DMS 273 (cell line): ENCODE measurements at regions not wholly inside any gene's neighbourhood (a gene's known extent, or its start where the extent isn't known, plus 50 kb on each side); places are given as distances from the start of the nearest gene placed in this dataset.

Source experiments
- DNase-seq: peaks from one replicate; lab custom pipeline; 2025; ENCODE audit not compliant: unreplicated experiment; lab: John Stamatoyannopoulos, UW

DNA sequence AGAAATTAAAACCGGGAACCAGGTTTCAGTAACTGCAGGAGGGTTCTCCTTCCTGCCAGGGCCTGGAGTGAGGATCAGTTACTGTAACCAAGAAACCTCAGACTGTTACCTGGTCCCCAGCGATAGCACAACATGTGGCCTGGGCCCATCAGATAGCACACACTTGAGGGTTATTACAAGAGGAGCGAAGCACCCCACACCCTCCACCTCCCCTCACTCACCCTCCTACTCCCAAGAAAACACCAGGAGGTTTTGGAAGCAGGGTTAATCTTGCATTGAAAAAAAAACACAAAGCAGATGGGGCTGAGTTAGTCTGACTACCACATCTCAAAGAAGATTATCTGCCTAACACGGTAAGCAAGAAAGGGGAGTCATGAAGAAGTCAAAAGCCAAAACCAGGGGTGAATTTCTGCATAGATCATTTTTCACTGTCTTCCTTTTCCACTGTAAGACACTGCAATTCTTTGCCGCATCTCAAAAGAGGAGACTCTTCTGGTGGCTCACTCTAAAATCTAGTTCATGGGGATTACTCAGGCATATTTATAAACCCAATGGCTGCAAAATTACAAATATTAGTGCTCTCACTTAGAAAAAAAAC, 75.9 kb upstream of the DOCK9 start:
- peak; percentile 37 for DNase-seq

GRCh38 chr13:99055281-99055680, 77.4 kb upstream of the DOCK9 start:
- no peak for DNase-seq

GRCh38 chr13:99055735-99056134, 77.9 kb upstream of the DOCK9 start:
- no peak for DNase-seq

DNA sequence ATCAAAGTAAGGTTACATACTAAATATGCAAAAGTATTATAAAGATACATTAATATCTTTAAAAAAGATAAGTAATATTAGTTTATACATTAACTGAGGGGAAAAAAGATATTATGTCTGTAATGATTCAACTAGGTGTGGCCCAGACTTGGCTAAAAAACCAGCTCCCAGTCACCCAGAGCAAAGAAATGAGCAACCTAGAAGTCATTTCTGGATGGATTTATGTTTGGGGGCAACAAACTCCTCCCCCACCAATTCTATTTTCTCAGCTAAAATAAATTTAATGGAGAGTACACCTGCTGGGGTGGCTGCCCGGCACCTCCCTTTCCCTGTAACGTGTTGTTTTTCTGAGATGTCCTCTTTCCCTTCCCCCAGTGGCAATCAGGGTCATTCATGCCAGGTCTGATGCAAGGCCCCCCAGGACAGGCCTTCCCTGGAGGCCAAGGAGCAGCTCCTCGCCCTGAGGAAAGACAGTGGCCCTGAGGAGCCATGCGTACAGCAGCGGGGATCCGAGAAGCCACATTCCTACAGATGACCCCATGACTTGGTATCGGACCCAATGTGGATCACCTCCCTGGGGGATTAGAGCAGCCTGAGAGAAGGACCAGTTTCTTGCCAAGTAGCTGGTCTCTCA, 78.6 kb upstream of the DOCK9 start:
- no peak for DNase-seq

- no peak for DNase-seq
These were observed 79.6 kb upstream of the DOCK9 start for GRCh38 chr13:99057310-99057975.

- no peak for DNase-seq
These were observed 80.9 kb upstream of the DOCK9 start for GRCh38 chr13:99058527-99059495.

DNA sequence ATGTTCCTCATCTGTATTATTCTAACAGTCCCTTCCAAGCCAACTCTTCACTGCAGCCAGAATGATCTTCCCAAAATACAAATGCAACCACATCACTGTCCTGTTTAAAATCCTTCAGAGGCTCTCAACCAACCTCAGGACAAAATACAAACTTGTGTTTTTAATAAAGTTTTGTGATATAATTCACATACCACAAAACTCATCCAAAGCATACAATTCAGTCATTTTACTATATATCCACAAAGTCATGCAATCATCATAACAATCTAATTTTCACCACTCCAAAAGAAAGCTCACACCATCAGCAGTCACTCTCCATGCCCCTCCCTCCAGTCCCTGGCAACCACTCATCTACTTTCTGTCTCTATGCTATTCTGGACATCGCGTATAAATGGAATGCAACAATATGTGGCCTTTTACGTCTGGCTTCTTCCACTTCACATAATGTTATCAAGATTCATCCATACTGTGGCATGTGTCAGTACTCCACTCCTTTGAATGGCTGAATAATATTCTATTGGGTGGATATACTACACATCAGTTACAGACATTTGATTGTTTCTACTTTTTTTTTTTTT, 81.7 kb upstream of the DOCK9 start:
- DNase-seq: no peak

GRCh38 chr13:99061411-99061810, 83.5 kb upstream of the DOCK9 start:
- no peak for DNase-seq

GRCh38 chr13:99062593-99062992, 84.7 kb upstream of the DOCK9 start:
- peak; percentile 55 for DNase-seq

GRCh38 chr13:99063178-99063577, 85.3 kb upstream of the DOCK9 start:
- DNase-seq: no peak

GRCh38 chr13:99063952-99064351, 86.1 kb upstream of the DOCK9 start:
- no peak for DNase-seq

GRCh38 chr13:99064624-99065234, 86.9 kb upstream of the DOCK9 start:
- no peak for DNase-seq

DNA sequence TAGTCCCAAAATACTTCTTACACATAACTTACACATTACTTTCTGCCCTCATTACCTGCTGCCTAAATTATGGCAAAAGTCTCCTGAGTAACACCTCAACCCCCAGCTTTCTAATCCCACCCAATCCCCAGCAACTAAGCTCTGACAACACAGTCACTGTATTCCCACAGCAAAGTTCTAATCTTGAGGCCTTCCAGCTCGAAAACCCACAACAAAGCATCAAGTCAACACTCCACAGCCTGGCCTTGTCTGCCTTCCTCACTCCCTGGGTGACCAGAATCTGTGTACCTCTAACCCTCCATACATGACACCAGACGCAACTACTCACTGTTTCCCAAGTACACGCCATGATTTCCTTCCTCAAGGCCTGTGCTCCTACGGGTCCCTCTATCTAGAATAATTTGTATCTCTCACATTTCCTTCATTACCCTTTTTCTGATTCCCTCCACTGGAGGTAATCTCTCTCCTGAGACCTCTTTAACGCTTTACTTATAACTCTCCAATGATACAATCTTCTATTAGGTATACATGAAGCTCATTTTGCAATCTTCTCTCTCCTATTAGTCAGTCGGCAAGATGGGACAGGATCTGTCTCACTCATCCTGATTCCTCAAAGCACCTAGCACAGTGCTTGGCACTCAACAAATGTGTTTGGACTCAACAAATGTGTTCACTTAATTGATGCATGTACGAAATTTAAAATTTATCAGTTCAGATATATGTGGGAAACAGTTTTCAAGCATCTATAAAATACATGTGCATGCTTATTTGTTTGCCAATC, 87.6 kb upstream of the DOCK9 start:
- no peak for DNase-seq

DNA sequence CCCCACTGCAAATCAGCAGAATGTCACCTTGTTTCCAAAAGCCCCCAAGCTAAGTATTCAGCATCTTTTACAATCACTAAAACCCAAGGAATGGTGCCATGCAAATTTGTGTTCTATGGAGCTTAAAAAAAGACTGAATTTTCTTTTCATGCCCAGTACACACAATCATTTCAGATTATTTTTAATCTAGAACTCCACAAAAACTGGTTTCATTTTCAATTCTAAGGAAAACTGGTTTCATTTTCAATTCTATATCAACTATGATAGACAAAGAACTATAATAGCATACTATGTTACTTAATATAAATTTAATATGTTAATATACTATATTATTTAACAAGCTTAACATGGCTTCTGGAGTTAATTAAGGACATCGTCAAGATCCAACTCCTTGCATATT, 88.4 kb upstream of the DOCK9 start:
- no peak for DNase-seq

DNA sequence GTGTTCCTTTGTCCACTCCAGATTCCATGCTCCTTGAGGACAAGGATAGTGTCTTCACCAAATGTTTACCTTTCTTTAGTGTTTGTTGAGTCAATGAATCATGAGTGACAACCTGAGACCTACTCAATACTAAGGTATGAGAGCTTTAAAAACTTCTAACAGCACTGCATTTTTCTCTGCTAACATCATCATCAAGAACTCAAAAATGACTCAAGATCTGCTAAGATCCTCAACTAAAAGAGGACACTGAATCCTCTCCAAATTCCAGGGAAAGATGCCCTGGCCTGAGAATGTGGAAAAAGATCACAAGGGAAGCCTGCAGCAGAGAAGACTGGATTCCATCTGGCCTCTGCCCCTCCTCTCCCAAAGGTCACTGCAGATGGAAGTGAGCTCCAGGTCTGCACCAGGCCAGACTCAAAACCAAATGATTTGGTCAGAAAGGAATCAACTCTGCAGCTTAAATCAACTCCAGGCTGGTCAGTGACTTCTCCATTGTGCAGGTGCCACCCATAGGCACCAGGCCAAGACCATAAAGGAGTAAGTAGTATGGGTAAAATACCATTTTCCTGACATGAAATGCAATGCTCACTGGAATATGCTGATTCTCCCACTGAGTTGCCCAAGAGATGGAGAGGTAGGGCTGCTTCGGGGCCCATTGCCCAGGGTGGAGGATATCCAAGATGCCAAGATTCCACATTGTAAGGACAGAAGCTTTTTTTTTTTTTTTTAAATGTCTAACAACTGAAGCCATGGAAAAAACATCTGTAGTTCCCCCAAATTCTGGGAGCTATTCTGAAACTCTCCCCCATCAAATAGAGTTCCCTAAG, 89.5 kb upstream of the DOCK9 start:
- no peak for DNase-seq

GRCh38 chr13:99071211-99071610, 93.3 kb upstream of the DOCK9 start:
- no peak for DNase-seq

- no peak for DNase-seq
These were observed 93.8 kb upstream of the DOCK9 start for GRCh38 chr13:99071666-99072065.

DNA sequence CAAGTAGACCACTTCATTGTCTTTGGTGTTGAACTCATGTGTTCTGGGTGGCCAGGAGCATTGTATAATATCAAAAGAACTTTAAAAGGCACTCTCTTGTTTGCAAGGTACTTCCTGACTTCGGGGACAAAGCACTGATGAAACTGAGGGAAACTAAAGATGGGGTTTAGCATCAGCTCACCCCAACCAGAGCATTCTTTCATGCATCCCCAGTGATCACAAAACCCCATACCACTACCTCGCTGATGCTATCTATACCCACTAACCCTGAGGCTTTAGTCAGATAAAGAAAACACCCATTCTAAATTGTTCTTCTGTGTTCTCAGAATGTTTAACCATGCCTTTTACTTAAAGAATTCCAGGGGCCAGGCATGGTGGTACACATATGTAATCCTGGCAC, 94.5 kb upstream of the DOCK9 start:
- no peak for DNase-seq

DNA sequence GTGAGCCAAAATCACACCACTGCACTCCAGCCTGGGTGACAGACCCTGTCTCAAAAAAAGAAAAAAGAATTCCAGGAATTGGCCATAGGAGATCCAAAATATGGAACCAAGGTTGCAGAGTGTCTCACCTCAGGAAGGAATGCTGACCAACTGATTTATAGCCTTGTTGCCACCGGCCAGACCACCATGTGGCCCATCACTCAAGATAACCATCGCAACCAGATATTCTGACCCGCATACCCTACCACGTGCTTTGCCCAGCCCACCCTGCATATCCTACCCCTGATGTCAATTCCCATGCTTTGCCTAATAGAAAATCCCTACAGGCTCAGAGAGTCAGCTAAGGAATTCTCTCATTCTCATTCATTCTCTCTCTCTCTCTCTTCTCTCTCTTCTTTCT, 95.1 kb upstream of the DOCK9 start:
- DNase-seq: no peak
